B cell (primary cell): ENCODE measurements at regions not wholly inside any gene's neighbourhood (a gene's known extent, or its start where the extent isn't known, plus 50 kb on each side); places are given as distances from the start of the nearest gene placed in this dataset.

Experiments
- ATAC-seq: fragments of 200-7000 bp; cut with Tn5 transposase; one replicate; pipeline ENCODE4 v1.10.0; 2021; ENCODE audit warnings: low read depth, mild to moderate bottlenecking, moderate number of reproducible peaks, moderate library complexity
- CTCF ChIA-PET: fragments of 350-600 bp; sonication (Branson Sonifier 250); formaldehyde crosslinking; loops from one replicate; lab custom pipeline; 2021; ENCODE audit warnings: antibody characterized with exemption, inconsistent platforms; lab: Charles Lee
- POLR2A ChIA-PET: fragments of 350-600 bp; sonication (Branson Sonifier 250); formaldehyde crosslinking; loops from one replicate; lab custom pipeline; 2021; ENCODE audit warnings: antibody characterized with exemption; lab: Charles Lee
- DNase-seq: peaks from one replicate; pipeline ENCODE4 v3.0.0; 2013
- H2AFZ ChIP-seq: 2 replicates; pipeline ENCODE4 v1.6.1; 2012; ENCODE audit warnings: mild to moderate bottlenecking, low read depth, low read length; ENCODE audit not compliant: insufficient read depth, poor library complexity, severe bottlenecking
- H3K27ac ChIP-seq, 2 donors: 1 replicate in 1 of 2; 2 replicates in 1 of 2; pipeline ENCODE4 v1.5.1; 2012 to 2013; ENCODE audit warnings: low read length in 2 of 2, mild to moderate bottlenecking in 2 of 2, moderate library complexity in 1 of 2
- H3K27me3 ChIP-seq, 4 experiments: fragments of 200-600 bp in 1 of 4; sonication (generic) in 1 of 4; replicated peaks in 1 of 4; 1 replicate in 2 of 4; 2 replicates in 2 of 4; pipeline versions ENCODE4 v1.6.1 to v1.7.0; 2013 to 2016; ENCODE audit warnings: low read length in 3 of 4, mild to moderate bottlenecking in 2 of 4, mixed read lengths in 1 of 4, moderate library complexity in 1 of 4; ENCODE audit not compliant: insufficient read depth in 4 of 4, control insufficient read depth in 3 of 4; ENCODE audit errors: control extremely low read depth in 1 of 4
- H3K36me3 ChIP-seq, 2 experiments: replicated peaks in 1 of 2; 1 replicate in 1 of 2; 2 replicates in 1 of 2; pipeline versions ENCODE4 v1.6.1 to v1.7.1; 2013; ENCODE audit warnings: low read length in 1 of 2; ENCODE audit not compliant: insufficient read depth in 2 of 2, control insufficient read depth in 1 of 2; ENCODE audit errors: control extremely low read depth in 1 of 2, extremely low read depth in 1 of 2
- H3K4me1 ChIP-seq, 2 donors: fragments of 200-600 bp in 1 of 2; sonication (generic) in 1 of 2; 1 replicate in 1 of 2; 2 replicates in 1 of 2; pipeline versions ENCODE4 v1.5.1 to v1.6.1; 2013 to 2017; ENCODE audit warnings: low read length in 2 of 2; ENCODE audit not compliant: control insufficient read depth in 2 of 2, insufficient read depth in 2 of 2
- H3K4me2 ChIP-seq: replicated peaks from 2 replicates; pipeline ENCODE3; 2012; ENCODE audit warnings: mild to moderate bottlenecking, low read depth, low read length; ENCODE audit not compliant: poor library complexity, severe bottlenecking
- H3K4me3 ChIP-seq, 5 experiments: fragments of 200-600 bp in 1 of 5; sonication (generic) in 1 of 5; 1 replicate in 3 of 5; 2 replicates in 2 of 5; pipeline versions ENCODE4 v1.5.1 to v1.7.0; 2011 to 2016; ENCODE audit warnings: low read length in 4 of 5, mild to moderate bottlenecking in 4 of 5, low read depth in 2 of 5, control low read depth in 1 of 5, moderate library complexity in 1 of 5; ENCODE audit not compliant: insufficient read depth in 1 of 5; ENCODE audit errors: control extremely low read depth in 1 of 5, extremely low read depth in 1 of 5
- H3K79me2 ChIP-seq: fragments of 200-600 bp; sonication (generic); one replicate; pipeline ENCODE4 v1.6.0; 2016; ENCODE audit warnings: low read length; ENCODE audit not compliant: control insufficient read depth, insufficient read depth
- H3K9ac ChIP-seq: fragments of 200-600 bp; sonication (generic); 2 replicates; pipeline ENCODE4 v1.6.1; 2017; ENCODE audit warnings: mild to moderate bottlenecking, low read length, moderate library complexity
- H3K9me3 ChIP-seq, 3 donors: one replicate each; pipeline versions ENCODE4 v1.6.1 to v1.7.1; 2013; ENCODE audit warnings: low read length in 2 of 3; ENCODE audit not compliant: control insufficient read depth in 2 of 3, insufficient read depth in 1 of 3; ENCODE audit errors: control extremely low read depth in 1 of 3
- H4K20me1 ChIP-seq: 2 replicates; pipeline ENCODE4 v1.6.0; 2012; ENCODE audit warnings: mild to moderate bottlenecking, low read length; ENCODE audit not compliant: insufficient read depth, control insufficient read depth, poor library complexity, severe bottlenecking
- H3K27ac Mint-ChIP-seq: one replicate; pipeline ENCODE4 v1.8.0; 2021; ENCODE audit warnings: mixed read lengths
- H3K27me3 Mint-ChIP-seq: one replicate; pipeline ENCODE4 v1.8.0; 2021; ENCODE audit warnings: mixed read lengths
- H3K4me1 Mint-ChIP-seq: one replicate; pipeline ENCODE4 v1.8.0; 2021; ENCODE audit warnings: mixed read lengths
- H3K4me3 Mint-ChIP-seq: one replicate; pipeline ENCODE4 v1.8.0; 2021; ENCODE audit warnings: mixed read lengths
- H3K9me3 Mint-ChIP-seq: one replicate; pipeline ENCODE4 v1.8.0; 2022; ENCODE audit warnings: mixed read lengths; ENCODE audit not compliant: insufficient read depth
- CTCF ChIP-seq: fragments of 200-600 bp; IDR thresholded peaks from one replicate; pipeline ENCODE4 v1.8.0; 2022; ENCODE audit warnings: antibody characterized with exemption, mild to moderate bottlenecking
- EZH2 ChIP-seq: IDR thresholded peaks from 2 replicates; pipeline ENCODE4 v1.6.1; 2012; ENCODE audit warnings: borderline replicate concordance, low read depth, mild to moderate bottlenecking, moderate library complexity, low read length; ENCODE audit not compliant: insufficient read depth, poor library complexity, severe bottlenecking
- WGBS: methylation state at CpG from one replicate; pipeline ENCODE4 v1.1.5; 2013; ENCODE audit warnings: missing lambda C conversion rate; ENCODE audit not compliant: insufficient coverage; 5-methylcytosine and 5-hydroxymethylcytosine counted together
- intact Hi-C: fragments of 100-400 bp; cut with micrococcal nuclease; formaldehyde crosslinking; loops from one replicate; pipeline ENCODE4 v1.10.0; 2022

GRCh38 chr2:237165405-237166276 lies 80.0 kb downstream of the COPS8 start:
- Histone ChIP-seq H3K79me2 (no peaks in the 10 kb centered on the region), H4K20me1 (no peaks in the 10 kb centered on the region), H3K4me2 (no peak overlapping the region), H3K4me1 (no peaks in the 10 kb centered on the region), H3K9ac (no peak overlapping the region), H3K36me3 (no peaks in the 10 kb centered on the region), H3K9me3 (no peaks in the 10 kb centered on the region), H3K4me3 (no peak overlapping the region), H3K27me3 (no peaks in the 10 kb centered on the region), H2AFZ (no peak overlapping the region), H3K27ac (no peak overlapping the region)
- H3K27ac Mint-ChIP-seq, result no peak overlapping the region
- ChIA-PET CTCF (no interaction called here), POLR2A (no interaction called here)
- H3K9me3 Mint-ChIP-seq, result no peaks in the 10 kb centered on the region
- 70% methylated on average over 4 of the region's 5 CpGs for WGBS
- H3K27me3 Mint-ChIP-seq, result peaks cover 33% of the 10 kb centered on the region
- DNase-seq, result no peak
- H3K4me1 Mint-ChIP-seq, result no peaks in the 10 kb centered on the region
- no peak for ATAC-seq
- TF ChIP-seq CTCF (no peak), EZH2 (no peak)
- H3K4me3 Mint-ChIP-seq, result no peak overlapping the region
- intact Hi-C loops, result no loop called here

- H3K27me3 Mint-ChIP-seq, result peaks cover 30% of the 10 kb centered on the region
- Histone ChIP-seq H3K27me3 (peaks cover 0 to under 1% (median 0%) of the 10 kb centered on the region in 4 experiments), H4K20me1 (no peaks in the 10 kb centered on the region), H3K79me2 (no peaks in the 10 kb centered on the region), H3K9me3 (no peaks in the 10 kb centered on the region), H3K4me1 (no peaks in the 10 kb centered on the region), H3K4me3 (no peak overlapping the region), H3K4me2 (no peak overlapping the region), H2AFZ (no peak overlapping the region), H3K27ac (no peak overlapping the region), H3K36me3 (no peaks in the 10 kb centered on the region), H3K9ac (no peak overlapping the region)
- intact Hi-C loops, result no loop called here
- no peaks in the 10 kb centered on the region for H3K9me3 Mint-ChIP-seq
- POLR2A ChIA-PET, result no interaction called here
- ATAC-seq (no peak), DNase-seq (no peak)
- H3K27ac Mint-ChIP-seq, result no peak overlapping the region
- H3K4me3 Mint-ChIP-seq, result no peak overlapping the region
- no peaks in the 10 kb centered on the region for H3K4me1 Mint-ChIP-seq
- CTCF ChIA-PET, result no interaction called here
- WGBS, result 96% methylated on average over 3 of the region's 4 CpGs
- TF ChIP-seq CTCF (no peak), EZH2 (no peak)
These were observed 81.3 kb downstream of the COPS8 start for GRCh38 chr2:237167038-237167437.
